Keratinocyte (primary cell): ENCODE measurements at regions not wholly inside any gene's neighbourhood (a gene's known extent, or its start where the extent isn't known, plus 50 kb on each side); places are given as distances from the start of the nearest gene placed in this dataset.

ENCODE experiments used
- DNase-seq: peaks from one replicate; pipeline ENCODE4 v3.0.0-alpha.2; 2011; ENCODE audit warnings: low read depth, missing footprints, low spot score
- FAIRE-seq: peaks from 2 replicates; lab custom pipeline; 2011; peaks lifted over from hg19 to GRCh38; lab: Jason Lieb, UNC
- H2AFZ ChIP-seq: 2 replicates; pipeline ENCODE4 v1.6.0; 2012; ENCODE audit warnings: low read length, control low read depth, inconsistent platforms; ENCODE audit not compliant: control insufficient read depth
- H3K27ac ChIP-seq: 2 replicates; pipeline ENCODE4 v1.5.1; 2011; ENCODE audit warnings: low read length; ENCODE audit not compliant: control insufficient read depth, insufficient read depth
- H3K27me3 ChIP-seq: 3 replicates; pipeline ENCODE4 v1.6.0; 2011; ENCODE audit warnings: low read length; ENCODE audit not compliant: control insufficient read depth, insufficient read depth; ENCODE audit errors: extremely low read depth
- H3K36me3 ChIP-seq, 2 experiments: 2 replicates in 1 of 2; 3 replicates in 1 of 2; pipeline ENCODE4 v1.5.1; 2011; ENCODE audit warnings: low read length in 2 of 2, mild to moderate bottlenecking in 1 of 2; ENCODE audit not compliant: control insufficient read depth in 2 of 2, insufficient read depth in 2 of 2; ENCODE audit errors: extremely low read depth in 1 of 2
- H3K4me1 ChIP-seq: 3 replicates; pipeline ENCODE4 v1.5.1; 2011; ENCODE audit warnings: low read length; ENCODE audit not compliant: control insufficient read depth, insufficient read depth; ENCODE audit errors: extremely low read depth
- H3K4me2 ChIP-seq: 3 replicates; pipeline ENCODE4 v1.6.0; 2011; ENCODE audit warnings: low read depth, low read length; ENCODE audit not compliant: control insufficient read depth, insufficient read depth; ENCODE audit errors: extremely low read depth
- H3K4me3 ChIP-seq, 3 experiments: fragments of 200-600 bp in 1 of 3; sonication (generic) in 1 of 3; 2 replicates in 2 of 3; 3 replicates in 1 of 3; pipeline ENCODE4 v1.5.1; 2011 to 2016; ENCODE audit warnings: low read length in 3 of 3, mild to moderate bottlenecking in 3 of 3, control low read depth in 2 of 3, inconsistent platforms in 1 of 3, low read depth in 1 of 3, mixed read lengths in 1 of 3, mixed run types in 1 of 3, moderate library complexity in 1 of 3; ENCODE audit not compliant: control insufficient read depth in 2 of 3, insufficient read depth in 2 of 3; ENCODE audit errors: extremely low read depth in 1 of 3
- H3K79me2 ChIP-seq: 2 replicates; pipeline ENCODE4 v1.6.0; 2012; ENCODE audit warnings: low read length; ENCODE audit not compliant: control insufficient read depth, insufficient read depth
- H3K9ac ChIP-seq: 3 replicates; pipeline ENCODE4 v1.6.0; 2011; ENCODE audit warnings: low read length; ENCODE audit not compliant: control insufficient read depth, insufficient read depth; ENCODE audit errors: extremely low read depth
- H3K9me1 ChIP-seq: 3 replicates; pipeline ENCODE4 v1.6.0; 2011; ENCODE audit warnings: low read length; ENCODE audit not compliant: control insufficient read depth, insufficient read depth; ENCODE audit errors: extremely low read depth
- H3K9me3 ChIP-seq: 2 replicates; pipeline ENCODE4 v1.5.1; 2012; ENCODE audit warnings: low read depth, low read length; ENCODE audit not compliant: control insufficient read depth
- H4K20me1 ChIP-seq: 3 replicates; pipeline ENCODE4 v1.6.0; 2011; ENCODE audit warnings: low read length; ENCODE audit not compliant: control insufficient read depth, insufficient read depth; ENCODE audit errors: extremely low read depth
- EZH2 ChIP-seq: IDR thresholded peaks from one replicate; pipeline ENCODE4 v1.6.1; 2012; ENCODE audit warnings: inconsistent platforms, mild to moderate bottlenecking, low read length, moderate library complexity
- dilution Hi-C: fragments of 300-500 bp; cut with MboI; formaldehyde crosslinking; loops from one replicate; pipeline ENCODE4 v1.7.0; 2020; ENCODE audit warnings: low sequenced_read_pairs; ENCODE audit not compliant: extremely low pct_ligation_motif_present
- TF ChIP-seq, protein P1 (sequence below), 3 experiments: IDR thresholded peaks in 1 of 3; conservative IDR thresholded peaks in 1 of 3; optimal IDR thresholded peaks in 1 of 3; 2 replicates in 2 of 3; 3 replicates in 1 of 3; pipeline versions ENCODE3 to v1.5.1; 2011; ENCODE audit warnings: low read length in 3 of 3, mild to moderate bottlenecking in 3 of 3, moderate library complexity in 2 of 3, control low read depth in 1 of 3, inconsistent platforms in 1 of 3; ENCODE audit not compliant: insufficient read depth in 2 of 3; ENCODE audit errors: extremely low read depth in 1 of 3

DNA sequence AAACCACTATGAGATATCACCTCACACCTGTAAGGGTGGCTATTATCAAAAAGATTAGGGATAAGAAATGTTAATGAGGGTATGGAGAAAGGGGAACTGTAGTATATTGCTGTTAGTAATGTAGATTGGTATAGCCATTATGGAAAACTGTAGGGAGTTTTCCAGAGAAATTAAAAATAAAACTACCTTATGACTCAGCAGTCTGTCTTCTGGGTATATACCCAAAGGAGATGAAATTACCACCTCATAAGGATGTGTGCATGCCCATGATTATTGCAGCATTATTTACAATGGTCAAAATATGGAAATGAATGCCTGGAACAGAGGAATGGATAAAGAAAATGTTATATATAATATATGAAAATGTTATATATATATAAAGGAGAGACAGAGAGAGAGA, 303.8 kb downstream of the METTL15 start:
- Histone ChIP-seq H3K9ac (no peak overlapping the region), H3K4me2 (no peak overlapping the region), H3K9me3 (no peaks in the 10 kb centered on the region), H3K27me3 (no peaks in the 10 kb centered on the region), H3K4me3 (no peak overlapping the region), H3K27ac (no peak overlapping the region), H3K4me1 (no peaks in the 10 kb centered on the region), H2AFZ (no peak overlapping the region), H4K20me1 (no peaks in the 10 kb centered on the region), H3K36me3 (no peaks in the 10 kb centered on the region), H3K9me1 (no peaks in the 10 kb centered on the region), H3K79me2 (no peaks in the 10 kb centered on the region)
- FAIRE-seq (no peak), DNase-seq (no peak)
- TF ChIP-seq, protein P1, sequence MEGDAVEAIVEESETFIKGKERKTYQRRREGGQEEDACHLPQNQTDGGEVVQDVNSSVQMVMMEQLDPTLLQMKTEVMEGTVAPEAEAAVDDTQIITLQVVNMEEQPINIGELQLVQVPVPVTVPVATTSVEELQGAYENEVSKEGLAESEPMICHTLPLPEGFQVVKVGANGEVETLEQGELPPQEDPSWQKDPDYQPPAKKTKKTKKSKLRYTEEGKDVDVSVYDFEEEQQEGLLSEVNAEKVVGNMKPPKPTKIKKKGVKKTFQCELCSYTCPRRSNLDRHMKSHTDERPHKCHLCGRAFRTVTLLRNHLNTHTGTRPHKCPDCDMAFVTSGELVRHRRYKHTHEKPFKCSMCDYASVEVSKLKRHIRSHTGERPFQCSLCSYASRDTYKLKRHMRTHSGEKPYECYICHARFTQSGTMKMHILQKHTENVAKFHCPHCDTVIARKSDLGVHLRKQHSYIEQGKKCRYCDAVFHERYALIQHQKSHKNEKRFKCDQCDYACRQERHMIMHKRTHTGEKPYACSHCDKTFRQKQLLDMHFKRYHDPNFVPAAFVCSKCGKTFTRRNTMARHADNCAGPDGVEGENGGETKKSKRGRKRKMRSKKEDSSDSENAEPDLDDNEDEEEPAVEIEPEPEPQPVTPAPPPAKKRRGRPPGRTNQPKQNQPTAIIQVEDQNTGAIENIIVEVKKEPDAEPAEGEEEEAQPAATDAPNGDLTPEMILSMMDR (optimal IDR thresholded peaks at IDR 0.05 in 1 of 3, IDR thresholded peaks at IDR 0.05 in 1 of 3, conservative IDR thresholded peaks at IDR 0.05 in 1 of 3; ENCODE audit: extremely low read depth in 1 of 3, insufficient read depth in 2 of 3, low read length in 3 of 3) = no peak
- no peak for TF ChIP-seq EZH2
- dilution Hi-C loops = no loop called here

DNA sequence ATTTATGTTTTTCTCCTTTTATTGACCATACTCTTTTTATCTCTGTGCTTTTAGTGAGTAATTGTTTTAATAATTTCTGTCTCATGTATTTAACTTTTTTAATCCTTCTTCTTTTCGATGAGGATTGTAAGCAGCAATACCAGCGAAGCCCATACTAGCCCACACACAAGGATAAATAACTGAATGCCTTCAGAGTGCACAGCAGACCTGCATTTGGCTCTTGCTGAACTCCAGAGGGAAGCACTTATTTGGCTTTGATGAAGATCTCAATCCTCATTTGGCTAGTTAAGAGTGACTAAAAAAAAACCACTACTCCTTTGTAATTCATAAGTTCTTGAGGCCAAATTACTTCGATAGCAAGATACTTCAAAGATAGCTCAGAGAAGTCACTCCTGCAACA, 293.3 kb downstream of the METTL15 start:
- H3K79me2 ChIP-seq = no peaks in the 10 kb centered on the region
- H3K9me1 ChIP-seq = no peaks in the 10 kb centered on the region
- no peak overlapping the region for H3K9ac ChIP-seq
- no peak for DNase-seq
- no peak overlapping the region for H3K4me3 ChIP-seq
- no peaks in the 10 kb centered on the region for H4K20me1 ChIP-seq
- no peak overlapping the region for H3K4me2 ChIP-seq
- no peak for FAIRE-seq
- no peaks in the 10 kb centered on the region for H3K36me3 ChIP-seq
- H3K27ac ChIP-seq = no peak overlapping the region
- H3K27me3 ChIP-seq = no peaks in the 10 kb centered on the region
- H2AFZ ChIP-seq = no peak overlapping the region
- dilution Hi-C loops = no loop called here
- no peaks in the 10 kb centered on the region for H3K9me3 ChIP-seq
- H3K4me1 ChIP-seq = no peaks in the 10 kb centered on the region
- TF ChIP-seq, protein P1 (optimal IDR thresholded peaks at IDR 0.05 in 1 of 3, IDR thresholded peaks at IDR 0.05 in 1 of 3, conservative IDR thresholded peaks at IDR 0.05 in 1 of 3; ENCODE audit: extremely low read depth in 1 of 3, insufficient read depth in 2 of 3, low read length in 3 of 3) = no peak
- no peak for TF ChIP-seq EZH2
